T-helper 1 cell treated with Interleukin-12 subunit alpha and Interleukin-12 subunit beta and Interleukin-4 antibody, amounts not matched to agents 30 μg/mL and 1 μg/mL, for 36 hours (primary cell): ENCODE measurements at regions not wholly inside any gene's neighbourhood (a gene's known extent, or its start where the extent isn't known, plus 50 kb on each side); places are given as distances from the start of the nearest gene placed in this dataset.

Experiments used
- H3K27ac Mint-ChIP-seq: one replicate; pipeline ENCODE4 v1.8.0; 2021; ENCODE audit warnings: mild to moderate bottlenecking, mixed read lengths
- H3K27me3 Mint-ChIP-seq: one replicate; pipeline ENCODE4 v1.8.0; 2021; ENCODE audit warnings: low read depth, mixed read lengths
- H3K36me3 Mint-ChIP-seq: one replicate; pipeline ENCODE4 v1.8.0; 2021; ENCODE audit warnings: low read depth, mixed read lengths
- H3K4me1 Mint-ChIP-seq: one replicate; pipeline ENCODE4 v1.8.0; 2021; ENCODE audit warnings: low read depth, mixed read lengths
- H3K4me3 Mint-ChIP-seq: one replicate; pipeline ENCODE4 v1.8.0; 2021; ENCODE audit warnings: mild to moderate bottlenecking, moderate library complexity, mixed read lengths
- H3K9me3 Mint-ChIP-seq: one replicate; pipeline ENCODE4 v1.8.0; 2021; ENCODE audit warnings: mixed read lengths

GRCh38 chrX:10085223-10085622 lies 71.6 kb upstream of the CLCN4 start:
- Mint-ChIP-seq H3K4me1 (peaks cover 36% of the 10 kb centered on the region), H3K27ac (peak overlapping the region; percentile 20), H3K4me3 (peak overlapping the region; percentile 25)

GRCh38 chrX:10086676-10087075 lies 70.1 kb upstream of the CLCN4 start:
- Mint-ChIP-seq H3K9me3 (no peaks in the 10 kb centered on the region), H3K27ac (peak overlapping the region; percentile 11), H3K4me3 (no peak overlapping the region), H3K36me3 (peaks cover 19% of the 10 kb centered on the region), H3K4me1 (peaks cover 36% of the 10 kb centered on the region), H3K27me3 (no peaks in the 10 kb centered on the region)

More at GRCh38 chrX:10085223-10085622, 71.6 kb upstream of the CLCN4 start:
- Mint-ChIP-seq H3K36me3 (peaks cover 15% of the 10 kb centered on the region), H3K9me3 (no peaks in the 10 kb centered on the region), H3K27me3 (no peaks in the 10 kb centered on the region)

GRCh38 chrX:10087391-10087790 lies 69.4 kb upstream of the CLCN4 start:
- H3K27me3 Mint-ChIP-seq, result no peaks in the 10 kb centered on the region
- peaks cover 21% of the 10 kb centered on the region for H3K36me3 Mint-ChIP-seq
- H3K4me1 Mint-ChIP-seq, result peaks cover 32% of the 10 kb centered on the region
- H3K27ac Mint-ChIP-seq, result no peak overlapping the region
- no peaks in the 10 kb centered on the region for H3K9me3 Mint-ChIP-seq
- H3K4me3 Mint-ChIP-seq, result no peak overlapping the region

- Mint-ChIP-seq H3K27ac (no peak overlapping the region), H3K36me3 (peaks cover 16% of the 10 kb centered on the region), H3K4me3 (no peak overlapping the region), H3K27me3 (no peaks in the 10 kb centered on the region), H3K9me3 (no peaks in the 10 kb centered on the region), H3K4me1 (peaks cover 17% of the 10 kb centered on the region)
Observed at GRCh38 chrX:10089378-10089795, 67.4 kb upstream of the CLCN4 start.

- Mint-ChIP-seq H3K36me3 (peaks cover 18% of the 10 kb centered on the region), H3K4me3 (no peak overlapping the region), H3K9me3 (no peaks in the 10 kb centered on the region), H3K27me3 (no peaks in the 10 kb centered on the region), H3K27ac (no peak overlapping the region), H3K4me1 (peaks cover 15% of the 10 kb centered on the region)
Observed at GRCh38 chrX:10090319-10090718, 66.5 kb upstream of the CLCN4 start.

- H3K27ac Mint-ChIP-seq, result no peak overlapping the region
Observed at GRCh38 chrX:10095246-10095645, 61.5 kb upstream of the CLCN4 start.

GRCh38 chrX:10095698-10096432 lies 60.9 kb upstream of the CLCN4 start:
- Mint-ChIP-seq H3K27me3 (no peaks in the 10 kb centered on the region), H3K9me3 (no peaks in the 10 kb centered on the region), H3K36me3 (peaks cover 37% of the 10 kb centered on the region), H3K4me1 (peaks cover 33% of the 10 kb centered on the region), H3K4me3 (no peak overlapping the region), H3K27ac (peak overlapping the region; percentile 69)

More at GRCh38 chrX:10095246-10095645, 61.5 kb upstream of the CLCN4 start:
- Mint-ChIP-seq H3K36me3 (peaks cover 36% of the 10 kb centered on the region), H3K4me3 (no peak overlapping the region), H3K9me3 (no peaks in the 10 kb centered on the region), H3K27me3 (no peaks in the 10 kb centered on the region), H3K4me1 (peaks cover 33% of the 10 kb centered on the region)

GRCh38 chrX:10098270-10098713 lies 58.5 kb upstream of the CLCN4 start:
- peaks cover 33% of the 10 kb centered on the region for H3K4me1 Mint-ChIP-seq
- H3K9me3 Mint-ChIP-seq, result no peaks in the 10 kb centered on the region
- H3K27ac Mint-ChIP-seq, result peak overlapping the region; percentile 96
- peak overlapping the region; percentile 89 for H3K4me3 Mint-ChIP-seq
- peaks cover 41% of the 10 kb centered on the region for H3K36me3 Mint-ChIP-seq
- H3K27me3 Mint-ChIP-seq, result no peaks in the 10 kb centered on the region

GRCh38 chrX:10099411-10099810 lies 57.4 kb upstream of the CLCN4 start:
- Mint-ChIP-seq H3K9me3 (no peaks in the 10 kb centered on the region), H3K27me3 (no peaks in the 10 kb centered on the region), H3K4me3 (peak overlapping the region; percentile 89), H3K4me1 (peaks cover 33% of the 10 kb centered on the region), H3K36me3 (peaks cover 41% of the 10 kb centered on the region), H3K27ac (peak overlapping the region; percentile 96)

GRCh38 chrX:10101269-10101668 lies 55.5 kb upstream of the CLCN4 start:
- H3K27ac Mint-ChIP-seq, result no peak overlapping the region
- H3K4me1 Mint-ChIP-seq, result peaks cover 28% of the 10 kb centered on the region
- no peaks in the 10 kb centered on the region for H3K27me3 Mint-ChIP-seq
- H3K36me3 Mint-ChIP-seq, result peaks cover 33% of the 10 kb centered on the region
- H3K4me3 Mint-ChIP-seq, result no peak overlapping the region
- H3K9me3 Mint-ChIP-seq, result no peaks in the 10 kb centered on the region

GRCh38 chrX:10102046-10102704 lies 54.6 kb upstream of the CLCN4 start:
- Mint-ChIP-seq H3K36me3 (peaks cover 29% of the 10 kb centered on the region), H3K4me1 (peaks cover 30% of the 10 kb centered on the region), H3K9me3 (no peaks in the 10 kb centered on the region), H3K27ac (no peak overlapping the region), H3K4me3 (no peak overlapping the region), H3K27me3 (no peaks in the 10 kb centered on the region)

- Mint-ChIP-seq H3K4me1 (peaks cover 32% of the 10 kb centered on the region), H3K4me3 (no peak overlapping the region), H3K27me3 (no peaks in the 10 kb centered on the region), H3K36me3 (peaks cover 29% of the 10 kb centered on the region), H3K27ac (no peak overlapping the region), H3K9me3 (no peaks in the 10 kb centered on the region)
Observed at GRCh38 chrX:10103023-10103422, 53.8 kb upstream of the CLCN4 start.

GRCh38 chrX:10104958-10105658 lies 51.7 kb upstream of the CLCN4 start:
- H3K27me3 Mint-ChIP-seq, result no peaks in the 10 kb centered on the region
- no peak overlapping the region for H3K4me3 Mint-ChIP-seq
- peaks cover 22% of the 10 kb centered on the region for H3K4me1 Mint-ChIP-seq
- peaks cover 23% of the 10 kb centered on the region for H3K36me3 Mint-ChIP-seq
- H3K9me3 Mint-ChIP-seq, result no peaks in the 10 kb centered on the region
- H3K27ac Mint-ChIP-seq, result no peak overlapping the region

- Mint-ChIP-seq H3K9me3 (no peaks in the 10 kb centered on the region), H3K4me1 (peaks cover 36% of the 10 kb centered on the region), H3K27ac (peak overlapping the region; percentile 81), H3K4me3 (peak overlapping the region; percentile 48), H3K27me3 (no peaks in the 10 kb centered on the region), H3K36me3 (peaks cover 22% of the 10 kb centered on the region)
Observed at GRCh38 chrX:10106806-10107205, 50.0 kb upstream of the CLCN4 start.
